Activated CD8-positive, alpha-beta memory T cell treated with anti-CD3 and anti-CD28 coated beads for 48 hours (primary cell): ENCODE measurements at regions not wholly inside any gene's neighbourhood (a gene's known extent, or its start where the extent isn't known, plus 50 kb on each side); places are given as distances from the start of the nearest gene placed in this dataset.

Source experiments
- DNase-seq, 3 experiments: peaks; one replicate each; pipeline ENCODE4 v3.0.0-alpha.2; 2020; ENCODE audit warnings: low read depth in 2 of 3, low spot score in 2 of 3

DNA sequence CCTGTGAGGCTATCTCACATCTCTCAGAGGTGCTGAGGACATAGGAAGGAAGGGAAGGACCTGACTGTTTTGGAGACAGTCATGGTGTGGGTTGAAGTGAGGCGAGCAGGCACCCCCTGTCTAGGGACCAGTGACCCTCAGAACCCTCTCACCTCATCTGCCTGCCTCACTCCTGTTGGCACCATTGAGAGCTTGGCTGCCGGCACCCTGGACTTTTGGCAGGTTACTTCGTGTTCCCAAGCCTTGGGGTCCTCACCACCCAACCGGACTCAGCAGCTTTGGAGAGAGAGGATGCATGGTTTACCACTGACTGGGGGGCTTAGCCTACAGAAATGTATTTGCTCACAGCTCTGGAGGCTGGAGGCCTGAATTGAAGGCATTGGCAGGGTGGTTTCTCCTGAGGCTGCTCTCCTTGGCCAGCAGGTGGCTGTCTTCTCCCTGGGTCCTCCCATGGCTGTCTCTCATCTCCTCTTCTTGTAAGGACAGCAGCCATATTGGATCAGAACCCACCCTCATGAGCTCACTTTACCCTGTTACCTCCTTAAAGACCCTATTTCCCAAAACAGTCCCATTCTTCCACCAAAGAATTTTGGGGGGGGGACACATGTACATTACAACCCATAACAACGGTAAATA, 142.0 kb downstream of the TSN start:
- DNase-seq: no peak

DNA sequence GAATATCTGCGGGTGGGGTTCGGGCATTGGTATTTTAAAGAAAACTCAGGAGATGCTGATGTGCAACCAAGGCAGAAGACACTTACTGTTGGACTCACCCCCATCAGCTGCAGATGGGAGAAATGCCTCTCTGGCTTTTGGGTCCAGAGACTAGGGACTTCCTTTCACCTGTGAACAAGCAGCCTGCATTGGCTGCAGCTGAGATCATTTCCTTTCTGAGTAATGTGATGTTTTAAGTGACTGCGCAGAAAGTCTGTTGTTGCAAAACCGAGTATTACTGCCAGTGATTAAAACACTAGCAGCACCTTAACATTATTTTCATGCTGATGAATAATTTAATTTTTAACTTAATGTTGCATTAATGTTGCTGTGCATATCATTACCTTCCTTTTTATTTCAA, 143.0 kb downstream of the TSN start:
- no peak for DNase-seq

DNA sequence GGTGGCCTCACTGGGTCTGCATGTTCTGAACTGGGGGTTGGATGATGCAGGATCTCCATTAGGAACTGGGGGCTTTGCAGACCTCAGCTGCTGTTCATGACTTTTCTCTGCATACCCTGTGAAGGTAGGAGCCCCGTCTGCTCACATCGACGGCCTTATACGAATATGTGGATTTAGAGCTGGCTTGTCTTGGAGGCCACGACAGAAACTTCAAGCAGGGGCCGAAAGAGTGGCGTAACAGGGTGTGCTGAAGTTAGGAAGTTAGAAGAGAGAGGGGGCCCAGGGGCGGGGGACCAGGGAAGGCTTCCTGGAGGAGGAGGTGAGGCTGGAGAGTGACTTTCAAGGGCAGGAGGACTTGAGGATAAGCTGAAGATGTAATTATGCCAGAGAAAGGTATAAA, 144.9 kb downstream of the TSN start:
- DNase-seq: no peak

DNA sequence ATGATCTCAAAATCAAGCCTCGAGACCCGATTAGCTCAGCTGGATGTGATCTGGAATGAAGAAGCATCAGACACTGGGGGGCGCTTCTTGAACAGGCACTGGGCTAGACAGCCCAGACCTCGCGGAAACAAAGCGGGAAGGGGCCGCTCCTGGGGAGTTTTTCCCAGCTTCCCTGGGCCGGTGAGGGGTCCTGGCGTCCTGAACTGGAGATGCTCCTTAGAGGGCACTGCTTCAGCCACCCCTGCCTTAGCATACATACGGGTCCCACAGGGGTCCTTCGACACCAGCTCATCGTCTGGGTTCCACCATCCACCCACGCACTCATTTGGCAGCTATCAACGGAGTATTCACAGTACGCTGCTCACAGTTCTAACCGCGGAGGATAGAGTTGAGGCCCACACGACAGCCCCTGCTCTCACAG, 146.7 kb downstream of the TSN start:
- DNase-seq: no peak

DNA sequence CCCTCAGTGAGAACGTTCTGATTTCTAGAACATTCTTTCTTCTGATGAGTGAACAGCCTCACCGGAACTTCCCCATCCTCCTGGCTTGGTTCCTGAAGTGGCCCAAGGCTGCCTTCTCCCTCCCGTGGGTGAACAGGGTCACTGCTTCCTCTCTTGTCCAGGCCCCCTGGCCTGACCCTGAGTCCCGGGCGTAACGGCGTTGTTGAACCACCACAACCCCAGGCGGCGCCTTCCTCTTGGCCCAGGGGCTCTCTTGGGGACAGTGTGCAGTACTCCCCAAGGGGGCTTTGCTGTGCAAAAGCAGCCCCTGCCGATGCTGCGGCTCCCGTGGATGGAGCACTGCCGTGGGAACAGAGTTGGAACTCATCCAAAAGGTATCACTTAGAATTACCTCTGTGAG, 147.2 kb downstream of the TSN start:
- no peak for DNase-seq

DNA sequence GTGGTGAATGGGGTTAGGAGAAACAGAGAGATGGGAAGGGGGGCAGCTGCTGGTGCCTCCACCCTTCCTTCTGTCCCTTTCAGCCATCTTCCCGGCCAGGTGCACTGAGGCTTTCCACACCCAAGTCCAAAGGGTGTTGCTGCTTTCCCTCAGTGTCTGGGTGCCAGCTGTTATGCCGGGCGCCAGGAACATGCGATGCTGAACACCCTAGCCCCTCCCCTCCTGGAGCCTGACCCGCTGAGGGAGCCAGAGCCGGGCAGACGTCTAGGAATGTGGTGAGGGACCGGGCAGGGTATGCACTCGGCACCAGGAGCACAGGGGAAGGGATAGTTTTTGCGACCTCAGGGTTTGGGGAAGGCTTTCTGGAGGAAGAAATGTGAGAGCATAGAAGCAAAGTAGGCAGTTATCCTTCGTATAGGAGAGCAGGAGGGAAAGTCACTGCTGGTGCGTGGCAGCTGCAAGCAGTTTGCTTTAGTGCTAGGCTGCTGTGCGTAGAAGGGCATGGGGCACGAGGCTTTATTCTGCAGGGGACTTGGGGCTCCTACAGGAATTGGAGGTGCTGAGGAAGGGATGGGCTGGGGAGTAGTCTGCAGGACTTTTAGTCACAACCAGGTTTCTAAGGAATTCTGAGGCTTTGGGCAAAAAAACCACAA, 147.7 kb downstream of the TSN start:
- DNase-seq: no peak

DNA sequence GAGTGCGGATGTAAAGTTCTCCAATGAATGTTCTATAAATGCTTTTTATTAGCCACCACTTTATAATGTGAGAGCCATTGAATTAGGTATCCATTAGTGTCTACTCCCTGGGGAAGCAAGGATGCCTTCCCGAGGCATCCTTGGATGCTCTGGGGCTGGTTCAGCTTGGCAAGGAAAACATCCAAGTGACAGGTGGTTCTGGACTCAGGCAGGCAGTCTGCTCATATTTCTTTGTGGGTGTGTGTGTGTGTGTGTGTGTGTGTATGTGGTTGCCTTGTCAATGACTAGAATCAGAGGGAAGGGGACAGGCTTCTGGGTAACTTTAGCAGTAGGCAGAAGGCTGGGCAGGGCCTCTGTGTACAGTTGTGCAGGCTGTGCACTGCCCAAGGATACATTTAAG, 149.2 kb downstream of the TSN start:
- no peak for DNase-seq

DNA sequence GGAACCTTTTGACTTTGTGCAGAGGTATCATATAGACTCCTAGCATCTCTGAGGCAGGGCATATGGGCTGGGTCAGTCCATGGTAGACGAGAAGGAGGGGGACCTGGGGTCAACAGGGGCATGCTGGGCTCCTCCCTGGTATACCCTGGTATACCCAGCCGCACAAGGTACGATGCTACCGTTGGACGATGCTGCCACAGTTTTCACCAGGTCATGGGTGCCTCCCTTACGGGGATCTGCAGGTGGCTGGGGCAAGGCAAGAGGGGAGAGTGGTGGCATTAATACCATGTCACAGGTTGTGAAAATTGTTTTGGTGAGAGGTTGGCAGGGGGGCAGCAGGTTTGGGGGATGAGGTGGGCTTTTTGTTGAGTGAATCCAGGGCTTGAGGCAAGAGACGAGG, 149.8 kb downstream of the TSN start:
- no peak for DNase-seq

DNA sequence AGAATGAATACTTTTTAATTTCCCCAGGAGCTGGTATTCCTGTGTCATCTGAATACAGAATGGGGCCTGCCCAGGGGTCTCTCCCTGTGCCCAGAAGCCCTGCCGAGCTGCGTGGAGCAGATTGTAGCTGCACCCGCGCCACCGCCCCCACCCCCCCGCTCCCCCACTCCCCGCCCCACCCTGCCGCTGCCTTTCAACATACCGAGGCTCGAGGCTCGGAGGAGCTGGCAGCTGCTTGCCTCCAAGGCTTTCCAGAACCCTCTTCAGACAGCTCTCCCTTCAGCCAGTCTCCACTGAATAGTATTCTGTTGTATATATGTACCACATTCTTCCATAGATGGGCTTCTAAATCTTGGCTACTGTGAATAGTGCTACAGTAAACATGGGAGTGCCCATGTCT, 150.7 kb downstream of the TSN start:
- DNase-seq: no peak

DNA sequence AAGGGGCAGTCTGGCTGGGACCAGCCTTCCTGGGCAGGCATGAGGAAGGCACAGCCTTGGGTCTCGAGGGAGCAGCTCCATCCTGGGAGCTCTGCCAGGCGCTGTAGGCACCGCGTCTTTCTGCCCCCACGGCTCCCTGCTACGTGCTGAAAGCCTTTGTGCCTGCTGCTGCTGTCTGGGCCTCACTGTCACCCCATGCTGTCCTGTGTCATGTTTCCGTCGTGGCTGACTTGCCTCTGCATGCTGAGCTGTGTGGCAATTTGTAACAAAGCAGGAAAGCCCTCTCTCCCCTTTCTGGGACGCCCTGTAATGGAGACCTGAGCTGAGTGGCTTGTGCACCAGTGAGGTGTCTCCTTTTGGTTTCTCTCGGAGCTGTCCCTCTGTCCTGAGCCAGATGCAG, 152.5 kb downstream of the TSN start:
- no peak for DNase-seq

DNA sequence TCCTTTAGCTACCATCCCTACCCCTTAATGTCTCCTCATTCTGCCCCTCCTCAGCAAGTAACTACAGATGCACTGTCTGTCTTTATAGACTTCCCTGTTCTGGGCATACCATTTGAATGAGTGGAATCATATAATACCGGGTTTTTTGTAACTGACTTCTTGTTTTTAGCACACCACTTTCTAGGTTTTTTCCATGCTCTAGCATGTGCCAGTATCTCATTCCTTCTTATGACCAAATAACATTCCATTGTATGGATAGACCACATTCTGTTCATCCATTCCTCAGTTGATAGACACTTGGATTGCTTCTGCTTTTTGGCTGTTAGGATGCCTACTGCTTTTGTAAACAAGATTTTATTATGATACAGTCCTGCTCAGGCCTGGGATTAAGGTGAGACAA, 154.7 kb downstream of the TSN start:
- no peak for DNase-seq

DNA sequence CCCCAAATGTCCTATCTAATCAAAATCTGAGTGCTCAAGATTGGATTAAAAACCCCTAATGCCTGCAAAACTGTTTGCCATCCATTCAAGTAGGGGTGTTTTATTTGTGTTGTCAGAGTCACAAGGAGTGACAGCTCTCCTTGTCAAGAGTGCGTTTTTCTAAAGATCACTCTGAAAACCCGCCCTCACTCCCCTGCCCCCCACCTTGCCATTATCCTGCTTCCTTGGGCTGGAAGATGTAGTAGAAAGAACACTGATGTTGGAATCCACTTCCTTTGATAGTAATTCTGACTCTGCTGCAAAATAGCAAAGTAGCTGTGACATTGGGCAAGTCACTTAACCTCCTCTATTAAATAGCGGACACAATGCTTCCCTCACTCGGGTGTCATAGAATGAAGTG, 155.6 kb downstream of the TSN start:
- DNase-seq: no peak

DNA sequence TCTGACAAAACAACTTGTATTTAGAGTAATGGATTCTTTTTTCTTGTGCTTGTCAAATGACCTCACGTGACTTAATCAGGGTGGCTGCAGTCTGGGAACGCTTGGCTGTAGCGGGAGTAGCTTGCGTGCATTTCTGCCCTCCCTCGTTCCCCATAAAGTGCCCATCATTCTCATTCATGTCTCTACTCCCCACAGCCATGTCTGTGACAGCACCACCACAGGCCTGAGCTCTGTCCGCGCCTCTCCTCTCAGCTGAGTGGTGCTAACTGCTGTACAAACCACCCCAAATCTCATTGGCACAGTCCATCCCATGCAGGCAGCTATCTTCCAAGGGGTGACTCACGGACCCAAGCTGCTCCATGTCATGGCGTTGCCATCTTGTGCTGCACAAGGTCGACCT, 161.7 kb downstream of the TSN start:
- no peak for DNase-seq

DNA sequence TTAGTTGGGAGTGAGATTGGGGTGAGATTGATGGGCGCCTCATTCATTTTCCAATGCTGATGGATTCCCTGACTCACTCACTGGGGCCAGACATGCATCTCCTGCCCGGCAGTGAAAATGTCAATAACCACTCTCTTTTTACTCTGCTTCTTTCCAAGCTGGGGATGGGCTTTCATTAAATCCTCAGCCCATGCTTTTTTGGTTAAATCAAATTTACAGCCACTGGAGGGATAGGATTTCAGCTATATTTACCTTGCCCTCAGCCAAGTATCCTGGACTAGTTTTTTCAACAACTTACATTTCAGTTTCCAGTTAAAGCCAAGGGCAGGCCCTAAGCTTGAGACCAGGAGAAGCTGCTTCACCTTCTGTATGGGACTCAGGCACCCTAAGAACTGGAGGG, 162.8 kb downstream of the TSN start:
- no peak for DNase-seq

DNA sequence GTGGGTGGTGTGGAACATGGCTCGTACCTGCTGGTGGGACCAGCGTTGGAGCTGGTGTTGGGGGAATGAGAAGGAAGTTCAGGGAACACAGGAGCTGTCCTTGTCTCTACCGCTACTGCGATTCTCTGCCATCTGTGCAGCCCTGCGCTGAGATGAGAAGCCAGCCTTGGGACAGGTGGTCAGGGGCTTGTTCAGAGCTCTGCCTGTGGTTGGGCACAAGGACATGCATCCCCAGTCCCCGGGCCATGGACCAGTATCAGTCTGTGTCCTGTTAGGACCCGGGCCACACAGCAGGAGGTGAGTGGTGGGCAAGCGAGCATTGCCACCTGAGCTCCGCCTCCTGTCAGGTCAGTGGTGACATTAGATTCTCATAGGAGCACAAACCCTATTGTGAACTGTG, 164.4 kb downstream of the TSN start:
- DNase-seq: no peak

DNA sequence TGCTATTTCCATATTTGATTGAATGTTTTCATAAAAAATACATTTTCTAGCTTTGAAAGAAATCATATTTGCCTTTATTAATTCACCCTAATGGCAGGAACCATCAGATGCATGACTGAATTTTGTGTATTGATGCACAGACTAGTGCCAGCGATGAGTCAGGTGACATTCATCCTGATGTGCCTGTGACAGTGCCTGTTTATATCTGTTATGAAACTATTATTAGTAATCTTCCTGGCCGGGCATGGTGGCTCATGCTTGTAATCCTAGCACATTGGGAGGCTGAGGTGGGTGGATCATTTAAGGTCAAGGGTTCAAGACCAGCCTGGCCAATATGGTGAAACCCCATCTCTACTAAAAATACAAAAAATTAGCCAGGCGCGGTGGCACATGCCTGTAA, 170.0 kb downstream of the TSN start:
- no peak for DNase-seq

DNA sequence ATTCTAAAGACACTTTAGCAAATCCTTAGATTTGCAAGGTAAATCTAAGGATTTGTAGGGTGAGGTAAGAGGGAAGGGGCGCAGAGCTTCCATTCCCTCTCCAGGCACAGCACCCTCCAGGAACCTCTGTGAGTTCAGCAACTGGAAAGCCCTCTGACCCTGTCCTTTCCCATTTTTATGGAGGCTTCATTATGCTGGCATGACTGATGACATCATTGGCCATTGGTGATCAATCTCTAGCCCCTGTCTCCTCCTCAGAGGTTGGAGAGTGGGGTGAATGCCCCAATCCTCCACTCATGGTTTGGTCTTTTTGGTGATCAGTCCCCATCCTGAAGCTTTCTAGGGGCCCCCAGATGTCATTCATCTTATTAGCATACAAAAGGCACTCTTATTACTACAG, 187.8 kb downstream of the TSN start:
- DNase-seq: no peak

DNA sequence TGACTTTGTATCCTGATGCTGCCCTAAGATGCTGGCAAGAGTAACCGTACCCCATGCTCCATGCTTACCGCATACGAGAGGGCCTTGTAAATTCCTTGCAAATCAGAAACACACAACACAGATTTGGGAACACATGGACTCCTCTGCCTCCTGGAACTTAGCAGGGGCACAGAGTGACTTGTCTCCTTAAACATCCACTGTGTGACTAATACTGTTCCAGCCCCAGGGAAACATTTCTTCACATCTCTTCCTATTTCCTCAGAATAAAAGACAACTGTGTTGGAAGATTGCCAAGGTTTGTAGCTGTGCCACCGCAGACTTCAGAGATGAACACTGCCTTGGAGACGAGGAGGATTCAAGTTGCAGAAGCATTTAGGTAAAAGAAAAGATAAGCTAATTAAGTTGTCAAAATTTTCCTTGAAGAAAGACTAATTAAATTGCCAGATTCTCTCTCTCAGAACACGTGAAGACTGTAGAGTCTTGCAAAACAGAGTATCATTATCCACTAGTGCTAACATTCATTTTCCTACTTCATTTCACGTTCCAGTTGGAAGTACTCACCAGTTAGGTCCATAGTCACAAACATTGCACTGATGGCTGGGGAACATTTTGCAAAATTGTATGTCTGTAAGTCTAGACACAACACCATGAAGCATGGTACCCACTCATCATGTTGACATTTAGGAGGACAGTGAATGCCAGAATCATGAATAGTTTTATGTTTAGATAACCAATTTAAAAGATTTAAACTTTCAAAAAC, 188.8 kb downstream of the TSN start:
- DNase-seq: no peak

DNA sequence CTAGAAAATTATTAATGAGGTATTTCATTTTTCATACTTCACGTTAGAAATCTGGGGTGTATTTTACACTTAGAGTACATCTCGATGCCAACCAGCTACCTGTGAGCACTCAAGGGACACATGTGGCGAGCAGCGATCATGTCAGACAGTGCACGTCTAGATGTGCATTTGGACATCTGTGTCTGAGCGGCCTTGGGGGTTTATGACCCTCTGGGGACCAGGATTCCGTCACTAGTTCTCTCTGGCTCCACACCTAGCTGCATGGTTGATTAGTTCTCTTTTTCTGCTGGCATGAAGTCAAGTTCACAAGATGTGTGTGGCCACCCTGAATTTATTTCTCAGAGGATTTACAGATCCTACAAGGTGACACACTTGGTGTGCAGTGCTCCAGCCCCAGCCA, 192.2 kb downstream of the TSN start:
- no peak for DNase-seq

DNA sequence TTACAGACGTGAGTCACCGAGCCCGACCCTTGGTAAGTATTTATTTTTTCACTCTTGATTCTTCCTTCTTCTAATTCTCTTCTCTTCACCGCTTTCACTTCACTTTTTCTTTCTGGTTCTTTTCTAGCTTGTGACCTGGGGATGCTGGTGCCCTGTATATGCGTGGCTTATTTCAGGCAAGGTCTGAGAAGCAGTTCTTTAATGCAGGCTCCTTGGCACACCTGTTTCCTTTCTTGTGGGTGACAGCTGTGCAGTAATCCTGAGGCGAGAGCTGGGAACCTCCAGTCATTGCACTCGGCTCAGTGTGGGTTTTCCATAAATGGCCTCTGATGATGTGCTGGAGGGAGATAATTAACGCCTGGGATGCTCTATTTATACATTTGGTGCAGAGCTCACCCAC, 193.8 kb downstream of the TSN start:
- DNase-seq: no peak

DNA sequence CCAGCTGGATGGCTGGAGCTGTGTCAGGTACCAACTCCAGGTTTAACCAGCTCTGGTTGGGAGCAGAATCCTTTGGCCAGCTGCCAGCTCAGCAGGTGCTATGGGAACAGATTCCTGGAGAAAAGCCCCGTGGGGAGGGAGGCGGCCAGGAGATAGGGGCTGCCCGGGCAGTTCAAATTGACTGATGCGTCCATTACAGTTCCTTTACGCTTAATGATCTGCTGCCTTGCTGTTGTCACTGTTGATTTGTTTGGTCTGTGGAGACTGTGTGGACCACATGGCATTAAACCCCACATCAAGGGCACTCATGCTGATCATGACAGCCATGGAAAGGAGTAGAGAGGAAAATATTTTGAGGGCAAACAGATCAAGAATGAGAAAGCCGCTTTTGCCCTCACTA, 200.0 kb downstream of the TSN start:
- DNase-seq: no peak

DNA sequence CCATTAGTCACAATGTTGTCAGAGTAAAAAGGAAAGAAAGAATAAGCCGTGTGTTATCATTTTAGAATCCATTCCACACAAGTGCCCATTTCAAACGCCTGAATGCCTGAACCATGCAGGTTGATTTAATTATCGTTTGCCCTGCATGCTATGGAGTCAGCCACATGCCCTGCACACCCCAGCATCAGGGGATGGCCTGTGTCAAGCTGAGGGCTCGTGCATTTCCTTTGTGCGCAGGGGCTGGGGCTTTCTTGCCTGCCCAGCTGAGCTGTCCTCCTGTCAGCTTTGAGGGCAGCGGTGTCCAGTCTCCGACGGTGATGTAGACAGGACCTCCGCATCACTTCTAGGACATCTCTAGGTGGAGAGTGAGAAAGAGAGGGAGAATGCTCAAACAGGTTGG, 200.4 kb downstream of the TSN start:
- DNase-seq: no peak

DNA sequence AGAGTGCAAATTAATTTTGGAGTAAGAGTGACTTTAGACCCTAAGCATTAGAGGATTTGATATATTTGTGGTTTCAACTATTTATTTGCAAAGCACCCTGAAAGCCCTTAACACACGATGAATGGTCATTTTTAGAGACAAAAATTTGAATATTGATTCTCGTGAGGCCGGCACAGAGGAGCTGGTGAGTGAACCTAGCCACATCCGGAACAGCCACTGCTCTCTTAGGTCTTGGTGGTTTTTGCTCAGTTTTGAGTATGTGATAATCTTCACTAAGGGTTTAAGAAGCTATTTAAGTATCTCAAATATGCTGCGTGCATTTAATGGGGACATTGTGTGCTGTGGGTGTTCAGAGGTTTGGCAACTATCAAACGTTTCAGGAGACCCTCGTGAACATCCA, 204.8 kb downstream of the TSN start:
- no peak for DNase-seq
